DND-41 (cell line): ENCODE measurements at regions not wholly inside any gene's neighbourhood (a gene's known extent, or its start where the extent isn't known, plus 50 kb on each side); places are given as distances from the start of the nearest gene placed in this dataset.

Source experiments
- ATAC-seq: fragments of 200-7000 bp; cut with Tn5 transposase; 3 replicates; pipeline ENCODE4 v1.9.1; 2021; ENCODE audit warnings: low read depth; ENCODE audit not compliant: insufficient read depth
- DNase-seq: peaks from one replicate; pipeline ENCODE4 v3.0.0-alpha.2; 2020
- H2AFZ ChIP-seq: 2 replicates; pipeline ENCODE4 v1.6.0; 2012; ENCODE audit warnings: low read depth, low read length
- H3K27ac ChIP-seq: 2 replicates; pipeline ENCODE4 v1.5.1; 2012; ENCODE audit warnings: low read length, inconsistent platforms
- H3K27me3 ChIP-seq: fragments of 200-600 bp; sonication (generic); 2 replicates; pipeline ENCODE4 v1.6.0; 2012; ENCODE audit warnings: low read length, mild to moderate bottlenecking, inconsistent platforms; ENCODE audit not compliant: insufficient read depth, poor library complexity
- H3K36me3 ChIP-seq: 2 replicates; pipeline ENCODE4 v1.5.1; 2012; ENCODE audit warnings: low read length, inconsistent platforms; ENCODE audit not compliant: insufficient read depth
- H3K4me1 ChIP-seq: 2 replicates; pipeline ENCODE4 v1.5.1; 2012; ENCODE audit warnings: mild to moderate bottlenecking, low read length; ENCODE audit not compliant: insufficient read depth
- H3K4me2 ChIP-seq: 2 replicates; pipeline ENCODE4 v1.6.0; 2012; ENCODE audit warnings: mild to moderate bottlenecking, moderate library complexity, low read length, inconsistent platforms; ENCODE audit not compliant: insufficient read depth
- H3K4me3 ChIP-seq, 2 experiments: fragments of 200-600 bp in 1 of 2; shearing (Covaris generic) in 1 of 2; 2 replicates each; pipeline ENCODE4 v1.5.1; 2012 to 2016; ENCODE audit warnings: inconsistent platforms in 2 of 2, low read length in 2 of 2, mild to moderate bottlenecking in 2 of 2, low read depth in 1 of 2, moderate library complexity in 1 of 2
- H3K79me2 ChIP-seq: 2 replicates; pipeline ENCODE4 v1.6.0; 2012; ENCODE audit warnings: low read length, inconsistent platforms; ENCODE audit not compliant: insufficient read depth
- H3K9ac ChIP-seq: 2 replicates; pipeline ENCODE4 v1.6.0; 2012; ENCODE audit warnings: low read depth, mild to moderate bottlenecking, inconsistent platforms, low read length, moderate library complexity
- H3K9me3 ChIP-seq: 2 replicates; pipeline ENCODE4 v1.5.1; 2012; ENCODE audit warnings: low read length, moderate library complexity, mild to moderate bottlenecking, inconsistent platforms; ENCODE audit not compliant: insufficient read depth, severe bottlenecking
- H4K20me1 ChIP-seq: 2 replicates; pipeline ENCODE4 v1.6.0; 2012; ENCODE audit warnings: low read length; ENCODE audit not compliant: insufficient read depth
- EZH2 ChIP-seq: IDR thresholded peaks from 3 replicates; pipeline ENCODE4 v1.6.1; 2012; ENCODE audit warnings: borderline replicate concordance, low read depth, mild to moderate bottlenecking, moderate library complexity, low read length, inconsistent platforms; ENCODE audit not compliant: severe bottlenecking
- TF ChIP-seq, protein P1 (sequence below): IDR thresholded peaks from 2 replicates; pipeline ENCODE4 v1.5.1; 2012; ENCODE audit warnings: borderline replicate concordance, low read length, moderate library complexity, mild to moderate bottlenecking; ENCODE audit not compliant: poor library complexity, severe bottlenecking; ENCODE audit errors: extremely low read depth

DNA sequence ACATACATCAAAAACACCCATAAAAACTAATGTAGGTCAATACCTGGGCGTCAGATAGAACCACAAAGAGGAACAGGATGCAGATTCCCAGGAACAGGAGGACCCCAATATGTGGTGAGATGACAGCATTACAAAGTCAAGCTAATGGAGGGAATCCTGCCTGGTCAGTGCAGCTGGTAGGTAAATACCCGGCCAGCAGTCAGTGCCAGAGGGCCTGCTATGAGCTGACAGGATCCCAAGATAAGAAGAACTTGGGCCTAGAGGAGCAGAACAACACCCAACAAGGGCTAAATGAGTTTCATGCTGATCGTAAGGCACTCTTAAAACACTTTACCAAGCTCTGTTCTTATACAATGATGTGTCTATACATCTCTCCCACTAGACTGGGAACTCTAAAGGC is 61.2 kb upstream of the KCNMB2 start:
- Histone ChIP-seq H4K20me1 (no peaks in the 10 kb centered on the region), H3K9me3 (no peaks in the 10 kb centered on the region), H3K27ac (no peak overlapping the region), H3K4me1 (no peaks in the 10 kb centered on the region), H3K79me2 (no peaks in the 10 kb centered on the region), H3K4me2 (no peak overlapping the region), H3K27me3 (no peaks in the 10 kb centered on the region), H3K36me3 (no peaks in the 10 kb centered on the region), H3K4me3 (no peak overlapping the region), H2AFZ (no peak overlapping the region), H3K9ac (no peak overlapping the region)
- no peak for ATAC-seq
- no peak for DNase-seq
- no peak for TF ChIP-seq EZH2
- TF ChIP-seq, protein P1, sequence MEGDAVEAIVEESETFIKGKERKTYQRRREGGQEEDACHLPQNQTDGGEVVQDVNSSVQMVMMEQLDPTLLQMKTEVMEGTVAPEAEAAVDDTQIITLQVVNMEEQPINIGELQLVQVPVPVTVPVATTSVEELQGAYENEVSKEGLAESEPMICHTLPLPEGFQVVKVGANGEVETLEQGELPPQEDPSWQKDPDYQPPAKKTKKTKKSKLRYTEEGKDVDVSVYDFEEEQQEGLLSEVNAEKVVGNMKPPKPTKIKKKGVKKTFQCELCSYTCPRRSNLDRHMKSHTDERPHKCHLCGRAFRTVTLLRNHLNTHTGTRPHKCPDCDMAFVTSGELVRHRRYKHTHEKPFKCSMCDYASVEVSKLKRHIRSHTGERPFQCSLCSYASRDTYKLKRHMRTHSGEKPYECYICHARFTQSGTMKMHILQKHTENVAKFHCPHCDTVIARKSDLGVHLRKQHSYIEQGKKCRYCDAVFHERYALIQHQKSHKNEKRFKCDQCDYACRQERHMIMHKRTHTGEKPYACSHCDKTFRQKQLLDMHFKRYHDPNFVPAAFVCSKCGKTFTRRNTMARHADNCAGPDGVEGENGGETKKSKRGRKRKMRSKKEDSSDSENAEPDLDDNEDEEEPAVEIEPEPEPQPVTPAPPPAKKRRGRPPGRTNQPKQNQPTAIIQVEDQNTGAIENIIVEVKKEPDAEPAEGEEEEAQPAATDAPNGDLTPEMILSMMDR, result no peak

DNA sequence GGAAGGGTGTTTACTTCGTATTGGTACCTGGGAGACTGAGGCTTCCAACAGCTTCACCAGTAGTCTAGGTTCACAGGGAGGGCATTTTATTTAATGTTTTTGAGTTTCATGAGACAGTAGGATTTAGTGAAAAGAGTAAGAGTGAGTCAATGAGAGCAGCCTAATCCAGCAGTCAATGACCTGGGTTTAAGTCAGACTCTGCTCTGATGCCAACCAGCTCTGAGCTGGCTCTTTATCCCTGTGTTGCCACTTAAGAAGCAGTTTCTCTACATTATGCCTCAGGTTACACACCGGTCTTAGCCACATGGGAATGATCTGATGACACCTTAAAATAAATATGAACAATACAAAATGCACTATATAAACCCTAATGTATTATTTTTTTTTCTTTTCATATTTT is 59.4 kb upstream of the KCNMB2 start:
- Histone ChIP-seq H3K9ac (no peak overlapping the region), H3K27ac (no peak overlapping the region), H3K4me3 (no peak overlapping the region), H3K36me3 (no peaks in the 10 kb centered on the region), H3K79me2 (no peaks in the 10 kb centered on the region), H2AFZ (no peak overlapping the region), H3K9me3 (no peaks in the 10 kb centered on the region), H3K4me1 (no peaks in the 10 kb centered on the region), H3K27me3 (peaks cover 2% of the 10 kb centered on the region), H3K4me2 (no peak overlapping the region), H4K20me1 (no peaks in the 10 kb centered on the region)
- no peak for DNase-seq
- no peak for TF ChIP-seq EZH2
- TF ChIP-seq, protein P1, result no peak
- no peak for ATAC-seq

DNA sequence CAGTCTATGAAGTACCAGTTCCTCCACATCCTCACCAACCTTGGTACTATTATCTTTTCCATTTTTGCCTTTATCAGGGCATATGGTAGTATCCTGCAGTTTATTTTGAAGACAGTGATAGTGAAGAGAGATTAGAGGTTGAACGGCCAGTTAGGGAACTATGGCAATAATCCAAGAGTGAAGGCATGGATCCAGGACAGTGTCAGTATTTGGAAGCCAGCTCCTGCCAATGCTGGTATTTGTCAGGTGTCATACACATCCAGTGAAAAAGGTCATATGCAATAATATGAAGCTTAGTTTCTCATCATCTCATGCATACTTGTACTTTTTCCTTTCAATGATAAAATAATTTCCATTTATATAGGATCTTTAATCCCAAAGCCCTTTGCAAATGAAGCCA is 56.8 kb upstream of the KCNMB2 start:
- Histone ChIP-seq H3K9ac (no peak overlapping the region), H3K36me3 (no peaks in the 10 kb centered on the region), H3K4me1 (no peaks in the 10 kb centered on the region), H3K27me3 (peaks cover 2% of the 10 kb centered on the region), H3K4me2 (no peak overlapping the region), H3K9me3 (no peaks in the 10 kb centered on the region), H3K4me3 (no peak overlapping the region), H2AFZ (no peak overlapping the region), H3K79me2 (no peaks in the 10 kb centered on the region), H4K20me1 (no peaks in the 10 kb centered on the region), H3K27ac (no peak overlapping the region)
- no peak for DNase-seq
- no peak for ATAC-seq
- TF ChIP-seq, protein P1, result no peak
- no peak for TF ChIP-seq EZH2

DNA sequence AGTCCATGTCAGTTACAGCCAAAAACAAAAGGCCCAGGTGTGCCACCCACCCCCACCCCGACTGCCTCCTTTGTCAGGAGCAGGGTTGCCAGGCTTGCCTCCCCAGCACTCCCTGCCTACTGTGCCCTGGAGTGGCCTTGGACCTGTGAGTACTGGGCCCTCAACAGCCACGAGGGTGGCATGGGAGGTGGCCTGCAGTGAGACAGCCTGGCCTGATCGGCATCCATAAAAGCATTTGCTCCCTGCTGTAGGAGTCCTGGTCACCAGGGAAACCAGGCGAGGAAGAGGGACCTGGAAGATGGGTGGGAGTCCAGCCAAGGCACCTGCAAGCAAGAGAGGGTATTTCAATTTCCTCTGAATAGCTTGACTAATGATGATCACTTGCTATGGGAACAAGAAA is 56.4 kb upstream of the KCNMB2 start:
- no peak for ATAC-seq
- Histone ChIP-seq H3K9ac (no peak overlapping the region), H3K4me2 (no peak overlapping the region), H3K27ac (no peak overlapping the region), H3K79me2 (no peaks in the 10 kb centered on the region), H3K4me1 (no peaks in the 10 kb centered on the region), H4K20me1 (no peaks in the 10 kb centered on the region), H3K27me3 (peaks cover 2% of the 10 kb centered on the region), H3K4me3 (no peak overlapping the region), H3K36me3 (no peaks in the 10 kb centered on the region), H3K9me3 (no peaks in the 10 kb centered on the region), H2AFZ (no peak overlapping the region)
- TF ChIP-seq, protein P1, result no peak
- no peak for TF ChIP-seq EZH2
- DNase-seq, result no peak
